GM12874 (cell line): ENCODE measurements at regions not wholly inside any gene's neighbourhood (a gene's known extent, or its start where the extent isn't known, plus 50 kb on each side); places are given as distances from the start of the nearest gene placed in this dataset.

Experiments used
- CTCF ChIP-seq: IDR thresholded peaks from 2 replicates; pipeline ENCODE4 v1.5.1; 2011; ENCODE audit warnings: low read depth, mild to moderate bottlenecking, control low read depth, low read length, moderate library complexity; ENCODE audit not compliant: insufficient read depth

- no peak for TF ChIP-seq CTCF
Observed at GRCh38 chr14:29446971-29447370, 480.7 kb downstream of the PRKD1 start.

- no peak for TF ChIP-seq CTCF
Observed at GRCh38 chr14:29451941-29452340, 475.7 kb downstream of the PRKD1 start.

GRCh38 chr14:29453045-29453444, 474.6 kb downstream of the PRKD1 start:
- TF ChIP-seq CTCF = no peak

GRCh38 chr14:29454026-29454693, 473.5 kb downstream of the PRKD1 start:
- TF ChIP-seq CTCF = no peak

- no peak for TF ChIP-seq CTCF
Observed at GRCh38 chr14:29458547-29458946, 469.1 kb downstream of the PRKD1 start.

GRCh38 chr14:29459531-29459930, 468.1 kb downstream of the PRKD1 start:
- TF ChIP-seq CTCF = no peak

GRCh38 chr14:29459969-29460560, 467.6 kb downstream of the PRKD1 start:
- no peak for TF ChIP-seq CTCF
